ENCODE measurements at regions not wholly inside any gene's neighbourhood (a gene's known extent, or its start where the extent isn't known, plus 50 kb on each side); places are given as distances from the start of the nearest gene placed in this dataset.

DNA sequence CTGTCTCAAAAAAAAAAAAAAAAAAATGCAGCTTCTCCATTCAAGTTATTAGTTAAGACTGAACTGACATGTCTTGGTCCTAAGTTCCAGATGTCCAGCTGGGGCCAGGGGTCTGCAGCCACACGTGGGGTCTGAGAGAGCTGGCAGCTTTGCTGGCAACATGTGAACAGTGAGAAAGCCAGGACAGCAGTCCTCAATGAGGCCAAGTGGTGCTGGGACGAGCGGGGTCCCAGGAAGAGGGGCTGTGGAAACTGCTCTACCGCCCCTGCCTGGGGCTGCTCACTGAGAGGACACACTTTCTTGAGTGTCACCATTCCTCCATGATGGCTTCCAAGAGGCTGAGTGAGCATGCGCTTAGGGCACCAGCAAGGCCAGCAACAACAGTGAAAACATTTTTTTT is 100.7 kb upstream of the TAF1B start:
- TF ChIP-seq, protein P1, sequence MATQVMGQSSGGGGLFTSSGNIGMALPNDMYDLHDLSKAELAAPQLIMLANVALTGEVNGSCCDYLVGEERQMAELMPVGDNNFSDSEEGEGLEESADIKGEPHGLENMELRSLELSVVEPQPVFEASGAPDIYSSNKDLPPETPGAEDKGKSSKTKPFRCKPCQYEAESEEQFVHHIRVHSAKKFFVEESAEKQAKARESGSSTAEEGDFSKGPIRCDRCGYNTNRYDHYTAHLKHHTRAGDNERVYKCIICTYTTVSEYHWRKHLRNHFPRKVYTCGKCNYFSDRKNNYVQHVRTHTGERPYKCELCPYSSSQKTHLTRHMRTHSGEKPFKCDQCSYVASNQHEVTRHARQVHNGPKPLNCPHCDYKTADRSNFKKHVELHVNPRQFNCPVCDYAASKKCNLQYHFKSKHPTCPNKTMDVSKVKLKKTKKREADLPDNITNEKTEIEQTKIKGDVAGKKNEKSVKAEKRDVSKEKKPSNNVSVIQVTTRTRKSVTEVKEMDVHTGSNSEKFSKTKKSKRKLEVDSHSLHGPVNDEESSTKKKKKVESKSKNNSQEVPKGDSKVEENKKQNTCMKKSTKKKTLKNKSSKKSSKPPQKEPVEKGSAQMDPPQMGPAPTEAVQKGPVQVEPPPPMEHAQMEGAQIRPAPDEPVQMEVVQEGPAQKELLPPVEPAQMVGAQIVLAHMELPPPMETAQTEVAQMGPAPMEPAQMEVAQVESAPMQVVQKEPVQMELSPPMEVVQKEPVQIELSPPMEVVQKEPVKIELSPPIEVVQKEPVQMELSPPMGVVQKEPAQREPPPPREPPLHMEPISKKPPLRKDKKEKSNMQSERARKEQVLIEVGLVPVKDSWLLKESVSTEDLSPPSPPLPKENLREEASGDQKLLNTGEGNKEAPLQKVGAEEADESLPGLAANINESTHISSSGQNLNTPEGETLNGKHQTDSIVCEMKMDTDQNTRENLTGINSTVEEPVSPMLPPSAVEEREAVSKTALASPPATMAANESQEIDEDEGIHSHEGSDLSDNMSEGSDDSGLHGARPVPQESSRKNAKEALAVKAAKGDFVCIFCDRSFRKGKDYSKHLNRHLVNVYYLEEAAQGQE (IDR thresholded peaks at IDR 0.05; ENCODE audit: insufficient read depth in 1 of 2, low read depth in 2 of 2, low read length in 1 of 2), result no peak
- TF ChIP-seq POLR2AphosphoS5 (IDR thresholded peaks at IDR 0.05; ENCODE audit: low read depth, low read length) (no peak), TCF7L2 (IDR thresholded peaks at IDR 0.05; ENCODE audit: low read depth, low read length) (no peak), SIN3A (IDR thresholded peaks at IDR 0.05; ENCODE audit: borderline replicate concordance, insufficient read depth, low read depth, low read length) (no peak), CTCF (IDR thresholded peaks at IDR 0.05) (no peak)
- in situ Hi-C loops (cut with HindIII; ENCODE audit: low pct_unique_long_range_greater_than_20kb, low sequenced_read_pairs), result no loop called here
- ATAC-seq (no peak), DNase-seq (ENCODE audit: low read depth, low spot score) (no peak)
- CTCF ChIA-PET, result no interaction called here
- no peak overlapping the region for H3K4me3 ChIP-seq (ENCODE audit: low read depth in 2 of 2, low read length in 2 of 2)
- peaks cover 4% of the 10 kb centered on the region; the same call in 1 of the 2 replicates for H3K4me1 ChIP-seq (ENCODE audit: control insufficient read depth, insufficient read depth, low read length)
- BruUV-seq (replicated peaks), result no TSS peak
- no peaks in the 10 kb centered on the region for H3K9me3 ChIP-seq (ENCODE audit: control insufficient read depth, insufficient read depth, low read depth, low read length)
- POLR2A ChIA-PET, result interaction anchor here (0.5 kb wide), 1 partner anchor 140 kb away, joined by 3 read pairs; no protein-coding TSS in a partner anchor
- no peaks in the 10 kb centered on the region for H3K27me3 ChIP-seq (ENCODE audit: control insufficient read depth, insufficient read depth, low read length)
- no peak overlapping the region for H3K27ac ChIP-seq (ENCODE audit: low read length)
- intact Hi-C loops (cut with micrococcal nuclease; ENCODE audit: unreplicated experiment), result no loop called here
- no peaks in the 10 kb centered on the region for H3K36me3 ChIP-seq (ENCODE audit: control insufficient read depth, insufficient read depth, low read length)

- no peak for DNase-seq (ENCODE audit: low read depth, low spot score)
- ChIA-PET CTCF (no interaction called here), POLR2A (no interaction called here)
- in situ Hi-C loops (cut with HindIII; ENCODE audit: low pct_unique_long_range_greater_than_20kb, low sequenced_read_pairs), result no loop called here
- Histone ChIP-seq H3K9me3 (ENCODE audit: control insufficient read depth, insufficient read depth, low read depth, low read length) (no peaks in the 10 kb centered on the region), H3K27me3 (ENCODE audit: control insufficient read depth, insufficient read depth, low read length) (no peaks in the 10 kb centered on the region), H3K36me3 (ENCODE audit: control insufficient read depth, insufficient read depth, low read length) (no peaks in the 10 kb centered on the region), H3K27ac (ENCODE audit: low read length) (no peak overlapping the region), H3K4me1 (ENCODE audit: control insufficient read depth, insufficient read depth, low read length) (peaks cover 4% of the 10 kb centered on the region; the same call in 1 of the 2 replicates), H3K4me3 (ENCODE audit: low read depth in 2 of 2, low read length in 2 of 2) (no peak overlapping the region)
- intact Hi-C loops (cut with micrococcal nuclease; ENCODE audit: unreplicated experiment), result no loop called here
- no peak for TF ChIP-seq TCF7L2 (IDR thresholded peaks at IDR 0.05; ENCODE audit: low read depth, low read length)
- no peak for TF ChIP-seq POLR2AphosphoS5 (IDR thresholded peaks at IDR 0.05; ENCODE audit: low read depth, low read length)
- TF ChIP-seq SIN3A (IDR thresholded peaks at IDR 0.05; ENCODE audit: borderline replicate concordance, insufficient read depth, low read depth, low read length), result no peak
- TF ChIP-seq CTCF (IDR thresholded peaks at IDR 0.05), result no peak
- TF ChIP-seq, protein P1 (IDR thresholded peaks at IDR 0.05; ENCODE audit: insufficient read depth in 1 of 2, low read depth in 2 of 2, low read length in 1 of 2), result no peak
- ATAC-seq, result peak; percentile 24; the same call in 1 of the 2 replicates
- BruUV-seq (replicated peaks), result no TSS peak
Measured at GRCh38 chr2:9744256-9745004, 98.8 kb upstream of the TAF1B start.

All from Panc1 (cell line).